Stomach (tissue), 8 donors: ENCODE measurements at regions not wholly inside any gene's neighbourhood (a gene's known extent, or its start where the extent isn't known, plus 50 kb on each side); places are given as distances from the start of the nearest gene placed in this dataset.

Experiments used
- DNase-seq, 2 donors: peaks; one replicate each; pipeline versions ENCODE4 v3.0.0 to v3.0.0-alpha.2; 2013 to 2019
- H3K27ac ChIP-seq, 5 donors: fragments of 200-600 bp in 4 of 5; sonication (generic) in 4 of 5; one replicate each; pipeline ENCODE4 v1.5.1; 2013 to 2019; ENCODE audit warnings: mild to moderate bottlenecking in 1 of 5, moderate library complexity in 1 of 5
- H3K27me3 ChIP-seq, 3 donors: fragments of 200-600 bp; sonication (generic); one replicate each; pipeline ENCODE4 v1.5.1; 2017 to 2019; ENCODE audit warnings: mixed run types in 1 of 3
- H3K36me3 ChIP-seq, 4 donors: fragments of 200-600 bp; sonication (generic); 1 replicate in 3 of 4; 2 replicates in 1 of 4; pipeline ENCODE4 v1.5.1; 2016 to 2019
- H3K4me1 ChIP-seq, 4 donors: fragments of 200-600 bp; sonication (generic); one replicate each; pipeline ENCODE4 v1.5.1; 2016 to 2019
- H3K4me3 ChIP-seq, 4 donors: fragments of 200-600 bp; sonication (generic) in 3 of 4; one replicate each; pipeline ENCODE4 v1.5.1; 2016 to 2019; ENCODE audit warnings: mild to moderate bottlenecking in 1 of 4
- H3K9me3 ChIP-seq, 4 donors: fragments of 200-600 bp; sonication (generic); one replicate each; pipeline ENCODE4 v1.5.1; 2016 to 2019
- CTCF ChIP-seq, 7 experiments: fragments of 450-650 bp in 4 of 7; fragments of 200-600 bp in 3 of 7; sonication (generic) in 3 of 7; IDR thresholded peaks; one replicate each; pipeline ENCODE4 v1.5.1; 2016 to 2019; ENCODE audit warnings: antibody characterized with exemption in 7 of 7, control low read depth in 2 of 7, mild to moderate bottlenecking in 1 of 7
- EP300 ChIP-seq: sonication (generic); formaldehyde crosslinking; IDR thresholded peaks from one replicate; pipeline ENCODE4 v1.6.1; 2017; ENCODE audit warnings: antibody characterized with exemption
- POLR2A ChIP-seq, 4 donors: fragments of 450-650 bp; IDR thresholded peaks; one replicate each; pipeline ENCODE4 v1.6.1; 2016; ENCODE audit warnings: antibody characterized with exemption in 4 of 4, control low read depth in 2 of 4, mild to moderate bottlenecking in 1 of 4, moderate library complexity in 1 of 4
- POLR2AphosphoS5 ChIP-seq, 3 donors: sonication (generic); formaldehyde crosslinking; IDR thresholded peaks; one replicate each; pipeline ENCODE4 v1.6.1; 2016; ENCODE audit warnings: antibody characterized with exemption in 3 of 3
- WGBS, 5 donors: extraction: QIAGEN DNeasy Blood & Tissue Kit in 3 of 5; methylation state at CpG; one replicate each; pipeline versions ENCODE4 v1.1.5 to v1.1.7; 2013 to 2018; 5-methylcytosine and 5-hydroxymethylcytosine counted together
- intact Hi-C: fragments of 100-400 bp; cut with DNase I; formaldehyde crosslinking; loops from one replicate; pipeline ENCODE4 v1.15.1; 2023; ENCODE audit warnings: low total_unique reads
- donor health status: healthy with polysubstance abuse.
- donor health status: Bipolar disorder and iron deficiency.
- donor health status: healthy.

- TF ChIP-seq POLR2A (IDR thresholded peaks at IDR 0.05) (no peak), POLR2AphosphoS5 (IDR thresholded peaks at IDR 0.05) (no peak), CTCF (IDR thresholded peaks at IDR 0.05) (no peak), EP300 (no peak)
- DNase-seq: peak in 1 of 2 donors; percentile 56
- Histone ChIP-seq H3K4me1 (peaks cover 0 to 40% (median 7%) of the 10 kb centered on the region in 4 donors), H3K36me3 (no peaks in the 10 kb centered on the region), H3K9me3 (no peaks in the 10 kb centered on the region), H3K27ac (no peak overlapping the region), H3K4me3 (no peak overlapping the region), H3K27me3 (no peaks in the 10 kb centered on the region)
- WGBS, 5 donors: 75 to 89% (median 77%) methylated on average over 8 of the region's 8 CpGs
- intact Hi-C loops: no loop called here
Measured at GRCh38 chr1:229022595-229023333, 248.1 kb upstream of the RAB4A start.

- Histone ChIP-seq H3K27ac (peak overlapping the region in 1 of 5 donors; percentile 34), H3K4me3 (no peak overlapping the region), H3K36me3 (no peaks in the 10 kb centered on the region), H3K4me1 (peaks cover 0 to 47% (median 7%) of the 10 kb centered on the region in 4 donors), H3K9me3 (no peaks in the 10 kb centered on the region), H3K27me3 (no peaks in the 10 kb centered on the region)
- intact Hi-C loops: no loop called here
- DNase-seq: no peak
- 77 to 84% (median 81%) methylated on average over 11 of the region's 11 CpGs for WGBS, 5 donors
- TF ChIP-seq POLR2AphosphoS5 (IDR thresholded peaks at IDR 0.05) (no peak), CTCF (IDR thresholded peaks at IDR 0.05) (no peak), POLR2A (IDR thresholded peaks at IDR 0.05) (no peak), EP300 (no peak)
Measured at GRCh38 chr1:229023651-229024300, 247.1 kb upstream of the RAB4A start.

GRCh38 chr1:229024528-229025130 is 246.3 kb upstream of the RAB4A start:
- TF ChIP-seq EP300: no peak
- TF ChIP-seq CTCF (IDR thresholded peaks at IDR 0.05): no peak
- TF ChIP-seq POLR2AphosphoS5 (IDR thresholded peaks at IDR 0.05): peak in 1 of 3 donors; percentile 10
- 81 to 92% (median 88%) methylated on average over 10 to 13 of the region's 13 CpGs for WGBS, 5 donors
- no peaks in the 10 kb centered on the region for H3K9me3 ChIP-seq
- H3K4me1 ChIP-seq: peaks cover 0 to 47% (median 7%) of the 10 kb centered on the region in 4 donors
- no peak overlapping the region for H3K4me3 ChIP-seq
- H3K27ac ChIP-seq: peak overlapping the region in 1 of 5 donors; percentile 34
- no peaks in the 10 kb centered on the region for H3K27me3 ChIP-seq
- H3K36me3 ChIP-seq: no peaks in the 10 kb centered on the region
- intact Hi-C loops: no loop called here
- DNase-seq: peak; percentile 56

GRCh38 chr1:229025576-229025975 is 245.3 kb upstream of the RAB4A start:
- Histone ChIP-seq H3K4me3 (no peak overlapping the region), H3K9me3 (no peaks in the 10 kb centered on the region), H3K36me3 (no peaks in the 10 kb centered on the region), H3K27ac (no peak overlapping the region), H3K4me1 (peaks cover 0 to 42% (median 7%) of the 10 kb centered on the region in 4 donors), H3K27me3 (no peaks in the 10 kb centered on the region)
- TF ChIP-seq POLR2AphosphoS5 (IDR thresholded peaks at IDR 0.05) (no peak), CTCF (IDR thresholded peaks at IDR 0.05) (no peak), EP300 (no peak), POLR2A (IDR thresholded peaks at IDR 0.05) (no peak)
- no peak for DNase-seq
- WGBS, 5 donors: 88 to 93% (median 89%) methylated on average over 2 of the region's 2 CpGs
- intact Hi-C loops: no loop called here
